HEK293 (cell line): ENCODE measurements at regions not wholly inside any gene's neighbourhood (a gene's known extent, or its start where the extent isn't known, plus 50 kb on each side); places are given as distances from the start of the nearest gene placed in this dataset.

Source experiments
- CTCF ChIA-PET: fragments of 350-600 bp; formaldehyde crosslinking; extraction: SDS; loops from one replicate; lab custom pipeline; 2021; ENCODE audit warnings: antibody characterized with exemption; lab: Yijun Ruan, JAX
- POLR2A ChIA-PET: fragments of 300-600 bp; formaldehyde crosslinking; extraction: SDS; loops from one replicate; lab custom pipeline; 2020; ENCODE audit warnings: antibody characterized with exemption, inconsistent platforms; lab: Yijun Ruan, JAX
- H3K27ac ChIP-seq: fragments of 200-500 bp; sonication (Bioruptor generic); 2 replicates; pipeline ENCODE4 v1.5.1; 2014; ENCODE audit warnings: low read depth, low read length, control low read depth, inconsistent platforms; ENCODE audit errors: extremely low read depth
- H3K36me3 ChIP-seq, 2 experiments: fragments of 200-500 bp in 1 of 2; sonication (Bioruptor generic) in 1 of 2; 1 replicate in 1 of 2; 2 replicates in 1 of 2; pipeline ENCODE4 v1.5.1; 2014 to 2017; ENCODE audit warnings: inconsistent platforms in 2 of 2, low read length in 2 of 2; ENCODE audit not compliant: control insufficient read depth in 2 of 2, insufficient read depth in 1 of 2
- H3K4me1 ChIP-seq: fragments of 200-500 bp; sonication (Bioruptor generic); 2 replicates; pipeline ENCODE4 v1.5.1; 2014; ENCODE audit warnings: mild to moderate bottlenecking, low read length, inconsistent platforms; ENCODE audit not compliant: control insufficient read depth, insufficient read depth
- H3K4me3 ChIP-seq: 2 replicates; pipeline ENCODE4 v1.5.1; 2011; ENCODE audit warnings: low read depth, mild to moderate bottlenecking, control low read depth, low read length, moderate library complexity
- H3K9me3 ChIP-seq: fragments of 200-500 bp; sonication (Bioruptor generic); 2 replicates; pipeline ENCODE4 v1.5.1; 2014; ENCODE audit warnings: low read depth, low read length, inconsistent platforms; ENCODE audit not compliant: control insufficient read depth, insufficient read depth
- ELK4 ChIP-seq: IDR thresholded peaks from 2 replicates; pipeline ENCODE4 v1.6.1; 2011; ENCODE audit warnings: mild to moderate bottlenecking, low read depth, low read length, borderline replicate concordance
- HOXD13 ChIP-seq: sonication (generic); formaldehyde crosslinking; IDR thresholded peaks from 2 replicates; pipeline ENCODE4 v1.8.0; 2022; ENCODE audit warnings: missing genetic modification reagents, borderline replicate concordance
- KLF1 ChIP-seq: fragments of 450-650 bp; formaldehyde crosslinking; IDR thresholded peaks from 2 replicates; pipeline ENCODE4 v1.5.1; 2016; ENCODE audit warnings: missing biosample characterization, missing genetic modification characterization
- KLF17 ChIP-seq: fragments of 450-650 bp; formaldehyde crosslinking; IDR thresholded peaks from 2 replicates; pipeline ENCODE4 v1.5.1; 2016; ENCODE audit warnings: missing biosample characterization, missing genetic modification characterization
- KLF8 ChIP-seq: fragments of 450-650 bp; formaldehyde crosslinking; IDR thresholded peaks from 2 replicates; pipeline ENCODE4 v1.5.1; 2016; ENCODE audit warnings: missing biosample characterization, missing genetic modification characterization
- REST ChIP-seq: fragments of 450-650 bp; formaldehyde crosslinking; IDR thresholded peaks from 2 replicates; pipeline ENCODE4 v1.5.1; 2016; ENCODE audit warnings: missing biosample characterization, missing genetic modification characterization
- SALL2 ChIP-seq: fragments of 450-650 bp; formaldehyde crosslinking; IDR thresholded peaks from 2 replicates; pipeline ENCODE4 v1.5.0; 2017; ENCODE audit warnings: missing biosample characterization, mild to moderate bottlenecking, missing genetic modification characterization, borderline replicate concordance
- SP7 ChIP-seq: fragments of 450-650 bp; formaldehyde crosslinking; IDR thresholded peaks from 2 replicates; pipeline ENCODE4 v1.5.1; 2016; ENCODE audit warnings: missing biosample characterization, missing genetic modification characterization
- TRIM28 ChIP-seq: IDR thresholded peaks from 2 replicates; pipeline ENCODE4 v1.6.1; 2011; ENCODE audit warnings: low read length, control low read depth, borderline replicate concordance
- WT1 ChIP-seq: fragments of 450-650 bp; formaldehyde crosslinking; IDR thresholded peaks from 2 replicates; pipeline ENCODE4 v1.5.1; 2016; ENCODE audit warnings: missing biosample characterization, missing genetic modification characterization
- ZBTB49 ChIP-seq: fragments of 450-650 bp; formaldehyde crosslinking; IDR thresholded peaks from 2 replicates; pipeline ENCODE4 v1.5.1; 2016; ENCODE audit warnings: missing biosample characterization, missing genetic modification characterization, low read depth
- ZNF18 ChIP-seq: fragments of 450-650 bp; formaldehyde crosslinking; IDR thresholded peaks from 2 replicates; pipeline ENCODE4 v1.5.1; 2016; ENCODE audit warnings: missing biosample characterization, missing genetic modification characterization
- ZNF214 ChIP-seq: fragments of 450-650 bp; formaldehyde crosslinking; IDR thresholded peaks from 2 replicates; pipeline ENCODE4 v1.5.1; 2017; ENCODE audit warnings: missing biosample characterization, mild to moderate bottlenecking, missing genetic modification characterization, borderline replicate concordance
- ZNF274 ChIP-seq, 2 experiments: fragments of 200-500 bp in 1 of 2; fragments of 450-650 bp in 1 of 2; sonication (Bioruptor generic) in 1 of 2; formaldehyde crosslinking in 1 of 2; IDR thresholded peaks; 2 replicates each; pipeline versions ENCODE4 v1.5.1 to v1.6.1; 2014 to 2016; ENCODE audit warnings: borderline replicate concordance in 1 of 2, inconsistent platforms in 1 of 2, low read length in 1 of 2, missing biosample characterization in 1 of 2, missing genetic modification characterization in 1 of 2
- ZNF37A ChIP-seq: fragments of 450-650 bp; IDR thresholded peaks from 2 replicates; pipeline ENCODE4 v1.5.1; 2018; ENCODE audit warnings: missing biosample characterization, missing genetic modification characterization
- ZNF416 ChIP-seq: fragments of 450-650 bp; formaldehyde crosslinking; IDR thresholded peaks from 2 replicates; pipeline ENCODE4 v1.5.1; 2016; ENCODE audit warnings: missing biosample characterization, missing genetic modification characterization
- ZNF530 ChIP-seq: fragments of 450-650 bp; formaldehyde crosslinking; IDR thresholded peaks from 2 replicates; pipeline ENCODE4 v1.5.1; 2016; ENCODE audit warnings: low read depth, missing biosample characterization, missing genetic modification characterization
- ZNF621 ChIP-seq: fragments of 450-650 bp; formaldehyde crosslinking; IDR thresholded peaks from 2 replicates; pipeline ENCODE4 v1.5.1; 2017; ENCODE audit warnings: missing biosample characterization, missing genetic modification characterization
- ZNF624 ChIP-seq: fragments of 450-650 bp; formaldehyde crosslinking; IDR thresholded peaks from 2 replicates; pipeline ENCODE4 v1.5.1; 2017; ENCODE audit warnings: missing biosample characterization, missing genetic modification characterization
- ZNF626 ChIP-seq: fragments of 450-650 bp; sonication (Bioruptor Pico); formaldehyde crosslinking; IDR thresholded peaks from 2 replicates; pipeline ENCODE4 v1.5.1; 2018; ENCODE audit warnings: missing biosample characterization, missing genetic modification characterization, inconsistent platforms
- ZNF701 ChIP-seq: fragments of 450-650 bp; formaldehyde crosslinking; IDR thresholded peaks from 2 replicates; pipeline ENCODE4 v1.5.1; 2016; ENCODE audit warnings: missing biosample characterization, missing genetic modification characterization
- ZNF776 ChIP-seq: fragments of 450-650 bp; formaldehyde crosslinking; IDR thresholded peaks from 2 replicates; pipeline ENCODE4 v1.5.0; 2017; ENCODE audit warnings: missing biosample characterization, missing genetic modification characterization, borderline replicate concordance
- ZNF830 ChIP-seq: fragments of 450-650 bp; IDR thresholded peaks from 2 replicates; pipeline ENCODE4 v1.5.0; 2018; ENCODE audit warnings: missing biosample characterization, missing genetic modification characterization, low read depth, mild to moderate bottlenecking, moderate library complexity
- ZSCAN5A ChIP-seq: fragments of 450-650 bp; formaldehyde crosslinking; IDR thresholded peaks from 2 replicates; pipeline ENCODE4 v1.5.1; 2016; ENCODE audit warnings: missing biosample characterization, missing genetic modification characterization

GRCh38 chr15:69556344-69556743, 103.7 kb downstream of the RPLP1 start (continued):
- no peak for TF ChIP-seq ZNF830
- TF ChIP-seq ZNF776 (tag by site-specific recombination) = no peak
- TF ChIP-seq ZNF626 (tag by site-specific recombination) = no peak
- no peak for TF ChIP-seq KLF1 (tag by site-specific recombination)
- no peak for TF ChIP-seq KLF8
- no peak for TF ChIP-seq SALL2 (tag by site-specific recombination)
- TF ChIP-seq ZNF530 (tag by site-specific recombination) = no peak
- no peak for TF ChIP-seq ELK4
- TF ChIP-seq ZNF214 = no peak
- TF ChIP-seq ZNF624 (tag by site-specific recombination) = no peak
- TF ChIP-seq HOXD13 = no peak
- no peak for TF ChIP-seq ZNF18 (tag by site-specific recombination)

- Histone ChIP-seq H3K27ac (no peak overlapping the region), H3K4me1 (peaks cover 9% of the 10 kb centered on the region), H3K36me3 (no peaks in the 10 kb centered on the region), H3K9me3 (no peaks in the 10 kb centered on the region), H3K4me3 (no peak overlapping the region)
- POLR2A ChIA-PET = interaction anchor here (1.2 kb wide), 1 partner anchor 13 kb away, joined by 3 read pairs; no protein-coding TSS in a partner anchor
- CTCF ChIA-PET = interaction anchor here (0.5 to 1.2 kb wide), 5 partner anchors 13 to 1333 kb away, joined by 3 to 4 read pairs (median 3); no protein-coding TSS in a partner anchor
- TF ChIP-seq WT1 (tag by site-specific recombination) (no peak), ZNF621 (tag by site-specific recombination) (no peak), SP7 (tag by site-specific recombination) (peak; percentile 88), KLF17 (tag by site-specific recombination) (peak; percentile 23), ZSCAN5A (tag by site-specific recombination) (no peak), ELK4 (no peak), REST (tag by site-specific recombination) (no peak), TRIM28 (no peak), ZNF37A (no peak), ZNF274 (IDR thresholded peaks at IDR 0.05; ENCODE audit: low read length) (no peak), ZNF274 (tag by site-specific recombination; IDR thresholded peaks at IDR 0.05; ENCODE audit: borderline replicate concordance) (no peak), ZNF701 (tag by site-specific recombination) (no peak), ZNF416 (no peak), ZBTB49 (tag by site-specific recombination) (no peak)
Measured at GRCh38 chr15:69557020-69557706, 104.5 kb downstream of the RPLP1 start.
